ENCODE measurements at regions not wholly inside any gene's neighbourhood (a gene's known extent, or its start where the extent isn't known, plus 50 kb on each side); places are given as distances from the start of the nearest gene placed in this dataset.
"Not testable (repeated sequence)": the region's sequence is repeated elsewhere in the genome, so short reads cannot be mapped to it uniquely, and the experiment has no call there.

GRCh38 chr22:22118987-22119386 lies 125.6 kb upstream of the VPREB1 start:
- no peak for DNase-seq
- H3K27ac ChIP-seq, result peak overlapping the region in 1 of 4 donors; percentile 72
- H3K4me3 ChIP-seq, result no peak overlapping the region
- TF ChIP-seq CTCF (IDR thresholded peaks at IDR 0.05) (no peak), POLR2A (IDR thresholded peaks at IDR 0.05) (no peak)
- H3K4me1 ChIP-seq, result no peaks in the 10 kb centered on the region
- no peaks in the 10 kb centered on the region for H3K27me3 ChIP-seq
- H3K36me3 ChIP-seq, result no peaks in the 10 kb centered on the region
- H3K9me3 ChIP-seq, result no peaks in the 10 kb centered on the region

GRCh38 chr22:22117864-22118544 lies 126.6 kb upstream of the VPREB1 start:
- not testable (repeated sequence) for H3K9me3 ChIP-seq, H3K27me3 ChIP-seq, H3K4me1 ChIP-seq, DNase-seq, H3K36me3 ChIP-seq
- H3K27ac ChIP-seq, result peak overlapping the region in 2 of 4 donors; percentile 57 to 72
- peak overlapping the region in 3 of 4 donors; percentile 14 to 34 (median 21) for H3K4me3 ChIP-seq

GRCh38 chr22:22116997-22117770 lies 127.4 kb upstream of the VPREB1 start:
- not testable (repeated sequence) for H3K27me3 ChIP-seq, H3K36me3 ChIP-seq
- peak overlapping the region in 1 of 4 donors; percentile 34 for H3K4me3 ChIP-seq

GRCh38 chr22:22113701-22114100 lies 130.9 kb upstream of the VPREB1 start:
- TF ChIP-seq CTCF (IDR thresholded peaks at IDR 0.05) (no peak), POLR2A (IDR thresholded peaks at IDR 0.05) (no peak)

More at GRCh38 chr22:22116997-22117770, 127.4 kb upstream of the VPREB1 start:
- DNase-seq, H3K9me3 ChIP-seq, H3K4me1 ChIP-seq: not testable (repeated sequence)
- peak overlapping the region in 1 of 4 donors; percentile 72 for H3K27ac ChIP-seq

GRCh38 chr22:22112533-22113294 lies 130.1 kb upstream of the TOP3B start:
- DNase-seq, result no peak
- no peak for TF ChIP-seq POLR2A (IDR thresholded peaks at IDR 0.05)
- no peak for TF ChIP-seq CTCF (IDR thresholded peaks at IDR 0.05)

More at GRCh38 chr22:22113701-22114100, 130.9 kb upstream of the VPREB1 start:
- H3K4me1 ChIP-seq, result no peaks in the 10 kb centered on the region
- no peak for DNase-seq
- H3K4me3 ChIP-seq, result no peak overlapping the region
- H3K27ac ChIP-seq, result no peak overlapping the region
- H3K9me3 ChIP-seq, result no peaks in the 10 kb centered on the region
- no peaks in the 10 kb centered on the region for H3K27me3 ChIP-seq
- H3K36me3 ChIP-seq, result no peaks in the 10 kb centered on the region

GRCh38 chr22:22111983-22112382 lies 129.4 kb upstream of the TOP3B start:
- no peak for TF ChIP-seq CTCF (IDR thresholded peaks at IDR 0.05)
- TF ChIP-seq POLR2A (IDR thresholded peaks at IDR 0.05), result no peak
- Histone ChIP-seq H3K36me3 (no peaks in the 10 kb centered on the region), H3K4me3 (no peak overlapping the region), H3K27me3 (no peaks in the 10 kb centered on the region), H3K27ac (peak overlapping the region in 1 of 4 donors; percentile 72), H3K4me1 (no peaks in the 10 kb centered on the region), H3K9me3 (no peaks in the 10 kb centered on the region)
- DNase-seq, result no peak

More at GRCh38 chr22:22112533-22113294, 130.1 kb upstream of the TOP3B start:
- Histone ChIP-seq H3K27me3 (no peaks in the 10 kb centered on the region), H3K9me3 (no peaks in the 10 kb centered on the region), H3K27ac (no peak overlapping the region), H3K4me1 (no peaks in the 10 kb centered on the region), H3K36me3 (no peaks in the 10 kb centered on the region), H3K4me3 (no peak overlapping the region)

All from Peyer's patch (tissue), 4 donors.